Mesenteric fat pad (tissue), 1 donor: ENCODE measurements at regions not wholly inside any gene's neighbourhood (a gene's known extent, or its start where the extent isn't known, plus 50 kb on each side); places are given as distances from the start of the nearest gene placed in this dataset.

Experiments
- DNase-seq: peaks from one replicate; pipeline ENCODE4 v3.0.0-alpha.2; 2020; ENCODE audit warnings: low spot score
- donor health status: DM: yes; HTN: yes; CAD: no.

GRCh38 chr4:35673137-35673536 lies 571.2 kb downstream of the ARAP2 start:
- DNase-seq: no peak

- DNase-seq: no peak
These were observed 559.6 kb downstream of the ARAP2 start for GRCh38 chr4:35684755-35685154.

- DNase-seq: no peak
These were observed 554.4 kb downstream of the ARAP2 start for GRCh38 chr4:35689870-35690269.

- DNase-seq: no peak
These were observed 554.0 kb downstream of the ARAP2 start for GRCh38 chr4:35690271-35690670.

GRCh38 chr4:35695003-35695402 lies 549.3 kb downstream of the ARAP2 start:
- no peak for DNase-seq

GRCh38 chr4:35695421-35695820 lies 548.9 kb downstream of the ARAP2 start:
- DNase-seq: no peak

GRCh38 chr4:35697210-35697736 lies 547.0 kb downstream of the ARAP2 start:
- DNase-seq: no peak

GRCh38 chr4:35700663-35701062 lies 543.7 kb downstream of the ARAP2 start:
- DNase-seq: no peak

GRCh38 chr4:35709080-35709479 lies 535.2 kb downstream of the ARAP2 start:
- no peak for DNase-seq

GRCh38 chr4:35710343-35710742 lies 534.0 kb downstream of the ARAP2 start:
- no peak for DNase-seq

GRCh38 chr4:35711127-35711526 lies 533.2 kb downstream of the ARAP2 start:
- DNase-seq: no peak

- DNase-seq: no peak
These were observed 520.3 kb downstream of the ARAP2 start for GRCh38 chr4:35723973-35724372.

- DNase-seq: no peak
These were observed 519.2 kb downstream of the ARAP2 start for GRCh38 chr4:35725131-35725530.

- no peak for DNase-seq
These were observed 513.9 kb downstream of the ARAP2 start for GRCh38 chr4:35730414-35730813.

- DNase-seq: no peak
These were observed 509.8 kb downstream of the ARAP2 start for GRCh38 chr4:35734381-35735098.

- no peak for DNase-seq
These were observed 505.0 kb downstream of the ARAP2 start for GRCh38 chr4:35739308-35739707.

GRCh38 chr4:35754047-35754446 lies 490.3 kb downstream of the ARAP2 start:
- no peak for DNase-seq

GRCh38 chr4:35757836-35758235 lies 486.5 kb downstream of the ARAP2 start:
- no peak for DNase-seq

GRCh38 chr4:35760807-35761206 lies 483.5 kb downstream of the ARAP2 start:
- DNase-seq: no peak

GRCh38 chr4:35771571-35771970 lies 472.7 kb downstream of the ARAP2 start:
- no peak for DNase-seq

- no peak for DNase-seq
These were observed 472.0 kb downstream of the ARAP2 start for GRCh38 chr4:35772291-35772690.

GRCh38 chr4:35789899-35790574 lies 454.3 kb downstream of the ARAP2 start:
- DNase-seq: no peak
